Effector memory CD4-positive, alpha-beta T cell (primary cell): ENCODE measurements at regions not wholly inside any gene's neighbourhood (a gene's known extent, or its start where the extent isn't known, plus 50 kb on each side); places are given as distances from the start of the nearest gene placed in this dataset.

Source experiments
- DNase-seq, 3 donors: peaks; one replicate each; pipeline ENCODE4 v3.0.0-alpha.2; 2020
- H3K27ac ChIP-seq: 2 replicates; pipeline ENCODE4 v1.7.0; 2013; ENCODE audit warnings: mild to moderate bottlenecking, low read length, moderate library complexity; ENCODE audit not compliant: insufficient read depth, poor library complexity, severe bottlenecking
- H3K27me3 ChIP-seq: replicated peaks from 2 replicates; pipeline ENCODE4 v1.7.0; 2013; ENCODE audit warnings: mild to moderate bottlenecking, low read length; ENCODE audit not compliant: insufficient read depth, control insufficient read depth, poor library complexity, severe bottlenecking
- H3K36me3 ChIP-seq: 2 replicates; pipeline ENCODE4 v1.7.0; 2013; ENCODE audit warnings: mild to moderate bottlenecking, low read length, moderate library complexity; ENCODE audit not compliant: control insufficient read depth, insufficient read depth
- H3K4me1 ChIP-seq: 2 replicates; pipeline ENCODE4 v1.7.0; 2013; ENCODE audit warnings: low read length, mild to moderate bottlenecking; ENCODE audit not compliant: control insufficient read depth, insufficient read depth, poor library complexity, severe bottlenecking
- H3K4me3 ChIP-seq: 2 replicates; pipeline ENCODE4 v1.7.0; 2013; ENCODE audit warnings: low read length, low read depth, mild to moderate bottlenecking; ENCODE audit not compliant: insufficient read depth, poor library complexity, severe bottlenecking
- H3K9me3 ChIP-seq: 2 replicates; pipeline ENCODE4 v1.7.0; 2013; ENCODE audit warnings: mild to moderate bottlenecking, low read length, moderate library complexity; ENCODE audit not compliant: control insufficient read depth

DNA sequence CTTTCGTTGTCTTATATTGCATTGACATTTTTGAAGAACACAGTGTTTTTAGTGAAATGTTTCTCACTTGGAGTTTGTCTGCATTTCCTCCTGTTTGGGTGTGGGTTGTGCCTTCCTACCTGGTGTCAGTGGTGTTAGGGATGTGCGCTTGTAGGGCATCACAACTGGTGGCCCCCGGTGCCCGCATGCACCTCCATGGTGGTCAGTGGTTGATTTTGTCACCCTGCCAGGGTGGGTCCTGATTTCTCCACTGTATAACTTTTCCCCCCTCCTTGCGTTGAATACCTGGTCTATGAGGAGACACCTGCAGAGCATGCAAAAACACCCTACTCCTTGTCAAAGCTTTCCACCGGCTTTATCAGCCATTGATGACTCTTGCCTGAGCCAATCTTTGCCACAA lies 132.9 kb downstream of the BARX1 start:
- no peaks in the 10 kb centered on the region for H3K36me3 ChIP-seq
- no peaks in the 10 kb centered on the region for H3K9me3 ChIP-seq
- peaks cover 3% of the 10 kb centered on the region for H3K4me1 ChIP-seq
- H3K27ac ChIP-seq: no peak overlapping the region
- no peak for DNase-seq
- no peak overlapping the region for H3K4me3 ChIP-seq
- peaks cover 14% of the 10 kb centered on the region for H3K27me3 ChIP-seq

DNA sequence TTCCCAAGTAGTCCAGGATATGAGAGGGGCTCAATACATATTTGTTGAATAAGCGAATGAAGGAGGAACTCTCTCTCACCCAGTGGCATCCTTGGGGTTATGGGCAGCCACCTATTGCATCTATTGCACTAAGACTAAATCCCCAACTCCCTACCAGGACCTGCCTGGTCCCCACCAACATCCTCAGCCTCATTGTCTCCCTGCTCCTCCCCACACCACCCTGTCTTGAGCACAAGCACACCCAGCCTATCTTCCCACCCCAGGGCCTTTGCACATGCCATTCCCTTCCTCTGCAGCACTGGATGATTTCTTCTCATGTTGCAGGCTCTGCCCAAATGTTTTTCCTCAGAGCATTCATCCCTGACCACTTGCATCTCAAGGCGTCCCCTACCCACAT lies 133.8 kb downstream of the BARX1 start:
- H3K9me3 ChIP-seq: no peaks in the 10 kb centered on the region
- H3K4me1 ChIP-seq: no peaks in the 10 kb centered on the region
- no peak overlapping the region for H3K27ac ChIP-seq
- no peak overlapping the region for H3K4me3 ChIP-seq
- DNase-seq: no peak
- peaks cover 5% of the 10 kb centered on the region for H3K27me3 ChIP-seq
- no peaks in the 10 kb centered on the region for H3K36me3 ChIP-seq

GRCh38 chr9:93820667-93821306 lies 134.4 kb downstream of the BARX1 start:
- DNase-seq: no peak

DNA sequence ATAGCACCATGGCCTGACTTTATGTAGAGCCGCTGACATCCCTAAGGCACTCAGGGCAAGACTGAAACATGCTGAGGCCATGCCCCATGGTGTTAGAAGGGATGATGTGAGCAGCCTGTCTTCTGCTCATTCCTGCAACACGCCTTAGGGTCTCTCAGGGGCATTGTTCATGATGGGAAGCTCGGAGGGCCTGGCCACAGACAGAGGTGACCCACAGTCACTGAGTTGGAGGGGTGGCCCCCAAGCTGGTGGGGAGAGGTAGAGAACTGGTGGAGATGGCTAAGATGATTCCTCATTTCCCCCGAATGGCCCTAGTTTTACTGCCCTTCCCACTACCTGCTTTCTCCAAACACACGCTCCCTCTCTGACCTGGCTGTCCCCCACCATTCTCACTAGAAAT lies 135.2 kb downstream of the BARX1 start:
- Histone ChIP-seq H3K27ac (no peak overlapping the region), H3K9me3 (no peaks in the 10 kb centered on the region), H3K36me3 (no peaks in the 10 kb centered on the region), H3K27me3 (peaks cover 5% of the 10 kb centered on the region), H3K4me1 (no peaks in the 10 kb centered on the region), H3K4me3 (no peak overlapping the region)
- DNase-seq: no peak

More at GRCh38 chr9:93820667-93821306, 134.4 kb downstream of the BARX1 start:
- Histone ChIP-seq H3K36me3 (no peaks in the 10 kb centered on the region), H3K27me3 (peaks cover 5% of the 10 kb centered on the region), H3K9me3 (no peaks in the 10 kb centered on the region), H3K27ac (no peak overlapping the region), H3K4me1 (no peaks in the 10 kb centered on the region), H3K4me3 (no peak overlapping the region)

DNA sequence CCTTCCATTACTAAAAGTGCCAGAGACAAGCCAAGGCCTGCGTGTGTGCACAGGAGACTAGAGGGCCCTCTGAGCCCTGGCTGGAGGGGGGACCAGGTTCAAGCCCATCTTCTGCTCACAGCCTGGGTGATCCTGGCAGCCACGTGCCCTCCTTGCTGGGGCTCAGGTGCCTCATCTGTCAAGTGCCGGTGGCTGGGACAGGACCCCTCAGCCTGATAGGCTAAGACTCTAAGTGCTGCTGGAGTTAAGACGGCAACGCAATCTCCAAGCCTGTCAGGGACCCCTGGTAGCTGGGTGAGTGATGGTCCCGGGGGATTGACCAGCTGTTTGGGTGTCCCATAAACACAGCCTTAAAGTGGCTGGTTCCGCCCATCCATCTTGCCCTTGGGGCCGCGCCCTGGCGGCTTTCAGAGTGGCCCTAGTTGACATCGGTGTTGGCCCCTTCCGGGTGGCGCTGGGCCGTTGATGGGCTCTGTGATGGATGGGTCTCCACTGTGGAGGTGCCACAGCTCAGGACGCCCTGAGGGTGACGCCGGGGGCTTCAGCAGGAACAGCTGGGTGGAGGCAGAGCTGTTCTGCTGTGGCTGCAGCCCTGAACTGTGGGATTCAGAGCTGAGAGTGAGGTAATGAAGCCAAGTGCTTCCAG lies 136.2 kb downstream of the BARX1 start:
- Histone ChIP-seq H3K27me3 (peaks cover 5% of the 10 kb centered on the region), H3K4me3 (no peak overlapping the region), H3K4me1 (no peaks in the 10 kb centered on the region), H3K9me3 (no peaks in the 10 kb centered on the region), H3K36me3 (no peaks in the 10 kb centered on the region), H3K27ac (no peak overlapping the region)
- DNase-seq: no peak

DNA sequence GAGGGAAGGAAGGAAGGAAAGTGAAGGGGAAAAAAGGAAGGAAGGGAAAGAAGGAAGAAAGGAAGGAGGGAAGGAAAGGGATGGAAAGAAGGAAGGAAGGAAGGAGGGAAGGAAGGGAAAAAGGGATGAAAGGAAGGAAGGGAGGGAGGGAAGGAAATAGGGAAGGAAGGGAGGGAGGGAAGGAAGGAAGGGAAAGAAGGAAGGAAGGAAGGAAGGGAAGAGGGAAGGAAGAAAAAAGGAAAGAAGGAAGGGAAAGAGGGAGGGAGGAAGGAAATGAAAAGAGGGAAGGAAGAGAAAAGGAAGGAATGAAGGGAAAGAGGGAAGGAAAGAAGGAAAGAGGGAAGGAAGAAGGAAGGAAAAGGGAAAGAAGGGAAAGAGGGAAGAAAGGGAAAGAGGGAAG lies 136.9 kb downstream of the BARX1 start:
- DNase-seq: no peak
- Histone ChIP-seq H3K4me3 (no peak overlapping the region), H3K36me3 (no peaks in the 10 kb centered on the region), H3K9me3 (no peaks in the 10 kb centered on the region), H3K27ac (no peak overlapping the region), H3K4me1 (no peaks in the 10 kb centered on the region), H3K27me3 (peaks cover 5% of the 10 kb centered on the region)

GRCh38 chr9:93815677-93816076 lies 139.5 kb downstream of the BARX1 start:
- Histone ChIP-seq H3K27ac (no peak overlapping the region), H3K9me3 (no peaks in the 10 kb centered on the region), H3K4me1 (no peaks in the 10 kb centered on the region), H3K4me3 (no peak overlapping the region), H3K27me3 (peaks cover 5% of the 10 kb centered on the region), H3K36me3 (no peaks in the 10 kb centered on the region)
- DNase-seq: no peak

DNA sequence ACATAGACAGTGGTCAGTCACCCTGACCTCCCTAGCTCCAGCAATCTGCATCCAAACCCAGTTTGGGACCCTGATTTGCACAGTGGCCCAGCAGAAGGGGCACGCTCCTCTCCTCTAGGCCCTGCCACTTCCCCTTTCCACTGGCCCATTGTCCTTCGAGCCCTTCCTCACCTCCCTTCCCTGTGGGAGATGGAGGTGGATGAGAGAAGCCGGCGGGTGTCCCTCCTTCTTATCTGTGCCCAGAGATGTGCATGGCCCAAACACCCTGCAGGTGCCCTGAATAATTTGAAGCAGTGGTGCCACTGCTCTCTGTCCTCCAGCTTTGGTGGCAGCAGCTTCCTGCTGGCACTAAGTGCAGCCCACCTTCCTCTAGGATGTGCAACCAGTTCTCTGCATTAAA lies 140.0 kb downstream of the BARX1 start:
- H3K9me3 ChIP-seq: no peaks in the 10 kb centered on the region
- H3K36me3 ChIP-seq: no peaks in the 10 kb centered on the region
- no peak overlapping the region for H3K27ac ChIP-seq
- H3K4me1 ChIP-seq: no peaks in the 10 kb centered on the region
- DNase-seq: no peak
- peaks cover 5% of the 10 kb centered on the region for H3K27me3 ChIP-seq
- H3K4me3 ChIP-seq: no peak overlapping the region

- Histone ChIP-seq H3K4me3 (no peak overlapping the region), H3K36me3 (no peaks in the 10 kb centered on the region), H3K9me3 (no peaks in the 10 kb centered on the region), H3K27ac (no peak overlapping the region), H3K27me3 (peaks cover 5% of the 10 kb centered on the region), H3K4me1 (no peaks in the 10 kb centered on the region)
- no peak for DNase-seq
Observed at GRCh38 chr9:93814077-93814956, 140.8 kb downstream of the BARX1 start.
